Ascending aorta (tissue), 2 donors: ENCODE measurements at regions not wholly inside any gene's neighbourhood (a gene's known extent, or its start where the extent isn't known, plus 50 kb on each side); places are given as distances from the start of the nearest gene placed in this dataset.
"Not testable (repeated sequence)": the region's sequence is repeated elsewhere in the genome, so short reads cannot be mapped to it uniquely, and the experiment has no call there.

Experiments used
- DNase-seq, 2 donors: peaks; one replicate each; pipeline ENCODE4 v3.0.0-alpha.2; 2019; ENCODE audit warnings: low spot score in 2 of 2
- H3K27ac ChIP-seq, 2 donors: fragments of 200-600 bp; sonication (generic); one replicate each; pipeline ENCODE4 v1.5.1; 2016 to 2017; ENCODE audit warnings: mild to moderate bottlenecking in 1 of 2
- H3K27me3 ChIP-seq: fragments of 200-600 bp; sonication (generic); one replicate; pipeline ENCODE4 v1.5.1; 2017
- H3K36me3 ChIP-seq, 2 donors: fragments of 200-600 bp; sonication (generic); one replicate each; pipeline ENCODE4 v1.5.1; 2016
- H3K4me1 ChIP-seq, 2 donors: fragments of 200-600 bp; sonication (generic); one replicate each; pipeline ENCODE4 v1.5.1; 2016 to 2017; ENCODE audit warnings: mild to moderate bottlenecking in 1 of 2
- H3K4me3 ChIP-seq, 2 donors: fragments of 200-600 bp; sonication (generic); one replicate each; pipeline ENCODE4 v1.5.1; 2016 to 2017; ENCODE audit warnings: mild to moderate bottlenecking in 1 of 2
- H3K9me3 ChIP-seq, 2 donors: fragments of 200-600 bp; sonication (generic); one replicate each; pipeline ENCODE4 v1.5.1; 2016
- intact Hi-C: fragments of 100-400 bp; cut with DNase I; formaldehyde crosslinking; loops from one replicate; pipeline ENCODE4 v1.15.1; 2023
- TF ChIP-seq, protein P1 (sequence below), 3 experiments: fragments of 200-600 bp in 2 of 3; fragments of 450-650 bp in 1 of 3; sonication (generic) in 2 of 3; IDR thresholded peaks; one replicate each; pipeline ENCODE4 v1.5.1; 2016 to 2019; ENCODE audit warnings: antibody characterized with exemption in 3 of 3, mild to moderate bottlenecking in 1 of 3, moderate library complexity in 1 of 3

GRCh38 chr1:38657873-38658272 is 201.7 kb downstream of the RRAGC start:
- Histone ChIP-seq H3K4me1 (no peaks in the 10 kb centered on the region), H3K36me3 (no peaks in the 10 kb centered on the region), H3K27ac (no peak overlapping the region), H3K27me3 (no peaks in the 10 kb centered on the region), H3K9me3 (peaks cover 0 to 3% of the 10 kb centered on the region in 2 donors), H3K4me3 (no peak overlapping the region)
- intact Hi-C loops, result no loop called here
- TF ChIP-seq, protein P1, sequence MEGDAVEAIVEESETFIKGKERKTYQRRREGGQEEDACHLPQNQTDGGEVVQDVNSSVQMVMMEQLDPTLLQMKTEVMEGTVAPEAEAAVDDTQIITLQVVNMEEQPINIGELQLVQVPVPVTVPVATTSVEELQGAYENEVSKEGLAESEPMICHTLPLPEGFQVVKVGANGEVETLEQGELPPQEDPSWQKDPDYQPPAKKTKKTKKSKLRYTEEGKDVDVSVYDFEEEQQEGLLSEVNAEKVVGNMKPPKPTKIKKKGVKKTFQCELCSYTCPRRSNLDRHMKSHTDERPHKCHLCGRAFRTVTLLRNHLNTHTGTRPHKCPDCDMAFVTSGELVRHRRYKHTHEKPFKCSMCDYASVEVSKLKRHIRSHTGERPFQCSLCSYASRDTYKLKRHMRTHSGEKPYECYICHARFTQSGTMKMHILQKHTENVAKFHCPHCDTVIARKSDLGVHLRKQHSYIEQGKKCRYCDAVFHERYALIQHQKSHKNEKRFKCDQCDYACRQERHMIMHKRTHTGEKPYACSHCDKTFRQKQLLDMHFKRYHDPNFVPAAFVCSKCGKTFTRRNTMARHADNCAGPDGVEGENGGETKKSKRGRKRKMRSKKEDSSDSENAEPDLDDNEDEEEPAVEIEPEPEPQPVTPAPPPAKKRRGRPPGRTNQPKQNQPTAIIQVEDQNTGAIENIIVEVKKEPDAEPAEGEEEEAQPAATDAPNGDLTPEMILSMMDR (IDR thresholded peaks at IDR 0.05), result no peak
- DNase-seq, result no peak

DNA sequence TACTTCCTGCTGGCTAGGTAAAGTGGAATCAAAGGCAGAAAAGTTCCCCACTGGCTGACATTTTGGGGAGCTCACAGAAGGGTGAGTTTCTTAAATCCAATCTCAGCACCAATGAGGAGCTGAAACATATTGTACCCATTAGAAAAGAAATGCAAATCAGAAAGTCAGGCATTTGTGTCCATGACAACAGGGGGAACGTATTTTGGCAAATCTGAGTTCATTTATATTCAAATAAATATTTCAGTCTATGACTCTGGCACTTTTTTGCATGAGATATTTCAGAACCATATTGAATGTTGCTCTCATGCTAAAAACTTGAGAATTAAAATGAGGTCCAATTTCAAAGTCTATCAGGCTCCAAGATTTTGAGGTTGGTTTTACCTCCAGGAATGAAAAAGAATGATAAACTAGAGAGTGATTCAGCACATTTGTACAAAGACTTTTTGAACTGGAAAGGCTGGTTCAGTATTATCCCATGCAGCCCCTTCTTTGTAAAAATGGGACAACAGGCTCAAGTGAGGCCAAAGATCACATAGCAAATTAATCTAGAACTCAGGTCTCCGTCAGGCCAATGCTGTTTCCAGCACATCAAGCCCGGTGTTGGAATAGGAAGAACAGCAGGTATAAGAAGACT is 202.2 kb downstream of the RRAGC start:
- no peak for DNase-seq
- Histone ChIP-seq H3K36me3 (no peaks in the 10 kb centered on the region), H3K9me3 (peaks cover 0 to 3% of the 10 kb centered on the region in 2 donors), H3K4me1 (no peaks in the 10 kb centered on the region), H3K4me3 (no peak overlapping the region), H3K27me3 (no peaks in the 10 kb centered on the region), H3K27ac (no peak overlapping the region)
- intact Hi-C loops, result no loop called here
- TF ChIP-seq, protein P1 (IDR thresholded peaks at IDR 0.05), result no peak

DNA sequence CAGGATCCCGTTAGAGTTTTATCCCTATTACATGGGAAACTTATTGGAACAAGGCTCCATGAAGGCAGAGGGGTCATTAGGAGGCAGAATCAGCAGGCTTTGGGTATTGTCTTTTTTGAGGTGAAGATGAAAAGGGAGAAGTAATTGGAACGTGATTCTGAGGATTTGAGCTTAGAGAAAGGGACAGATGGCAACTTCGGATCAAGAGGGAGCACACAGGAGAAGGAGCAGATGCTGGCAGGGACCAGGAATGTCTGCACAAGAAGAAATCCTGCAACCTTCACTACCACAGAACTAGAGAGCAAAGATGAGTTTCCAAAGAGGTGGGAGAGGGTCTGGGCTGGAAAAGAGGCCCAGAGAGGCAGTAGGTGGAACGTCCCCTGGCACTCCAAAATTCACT is 202.8 kb downstream of the RRAGC start:
- Histone ChIP-seq H3K4me1 (no peaks in the 10 kb centered on the region), H3K9me3 (peaks cover 0 to 3% of the 10 kb centered on the region in 2 donors), H3K27me3 (no peaks in the 10 kb centered on the region), H3K27ac (no peak overlapping the region), H3K4me3 (no peak overlapping the region), H3K36me3 (no peaks in the 10 kb centered on the region)
- intact Hi-C loops, result no loop called here
- TF ChIP-seq, protein P1 (IDR thresholded peaks at IDR 0.05), result no peak
- no peak for DNase-seq

DNA sequence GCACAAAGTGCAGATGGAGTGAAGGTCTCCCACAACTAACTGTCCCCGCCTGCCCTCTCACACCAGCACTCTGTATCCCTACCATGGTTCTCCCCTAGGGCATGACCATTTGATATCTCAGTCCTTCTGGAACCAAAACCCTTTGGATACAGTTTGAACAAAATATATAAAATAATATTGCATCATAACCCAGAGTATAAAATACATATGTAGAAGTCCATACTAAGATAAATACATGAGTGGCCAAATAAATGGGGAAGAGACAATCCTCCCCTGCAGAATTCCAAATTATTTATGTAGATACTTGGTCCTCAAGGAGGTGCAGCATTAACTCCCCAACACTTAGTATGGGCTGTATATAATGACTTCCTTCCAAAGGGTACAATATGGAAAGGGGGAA is 207.4 kb downstream of the RRAGC start:
- intact Hi-C loops, result no loop called here
- no peak overlapping the region for H3K27ac ChIP-seq
- H3K4me3 ChIP-seq, result no peak overlapping the region
- no peaks in the 10 kb centered on the region for H3K9me3 ChIP-seq
- DNase-seq, result no peak
- no peaks in the 10 kb centered on the region for H3K27me3 ChIP-seq
- no peaks in the 10 kb centered on the region for H3K36me3 ChIP-seq
- TF ChIP-seq, protein P1 (IDR thresholded peaks at IDR 0.05), result no peak
- no peaks in the 10 kb centered on the region for H3K4me1 ChIP-seq

GRCh38 chr1:38651669-38652068 is 207.9 kb downstream of the RRAGC start:
- Histone ChIP-seq H3K9me3 (no peaks in the 10 kb centered on the region), H3K27ac (no peak overlapping the region), H3K27me3 (no peaks in the 10 kb centered on the region), H3K4me3 (no peak overlapping the region), H3K36me3 (no peaks in the 10 kb centered on the region), H3K4me1 (no peaks in the 10 kb centered on the region)
- TF ChIP-seq, protein P1 (IDR thresholded peaks at IDR 0.05), result no peak
- intact Hi-C loops, result no loop called here
- no peak for DNase-seq

DNA sequence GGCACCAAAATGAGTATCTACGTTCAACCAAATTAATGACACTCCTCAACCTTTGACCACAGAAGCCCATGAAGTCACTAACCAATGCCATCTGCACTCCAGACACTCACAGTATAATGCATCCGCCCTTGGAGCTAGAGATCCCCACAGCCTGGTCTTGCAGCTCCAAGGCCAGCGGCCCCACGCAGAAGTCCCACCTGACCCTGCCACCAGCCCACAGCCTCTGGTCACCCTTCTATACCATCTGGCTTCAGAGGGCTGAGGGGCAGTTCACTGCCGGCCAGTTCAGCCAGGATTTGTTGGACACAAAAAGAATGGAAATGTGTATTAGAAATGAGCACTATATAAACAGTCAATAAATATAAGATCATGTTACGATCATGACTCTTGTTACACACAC is 211.2 kb downstream of the RRAGC start:
- H3K4me3 ChIP-seq, result no peak overlapping the region
- TF ChIP-seq, protein P1 (IDR thresholded peaks at IDR 0.05), result no peak
- DNase-seq, result no peak
- no peaks in the 10 kb centered on the region for H3K27me3 ChIP-seq
- no peak overlapping the region for H3K27ac ChIP-seq
- intact Hi-C loops, result no loop called here
- no peaks in the 10 kb centered on the region for H3K4me1 ChIP-seq
- H3K36me3 ChIP-seq, result no peaks in the 10 kb centered on the region
- no peaks in the 10 kb centered on the region for H3K9me3 ChIP-seq

DNA sequence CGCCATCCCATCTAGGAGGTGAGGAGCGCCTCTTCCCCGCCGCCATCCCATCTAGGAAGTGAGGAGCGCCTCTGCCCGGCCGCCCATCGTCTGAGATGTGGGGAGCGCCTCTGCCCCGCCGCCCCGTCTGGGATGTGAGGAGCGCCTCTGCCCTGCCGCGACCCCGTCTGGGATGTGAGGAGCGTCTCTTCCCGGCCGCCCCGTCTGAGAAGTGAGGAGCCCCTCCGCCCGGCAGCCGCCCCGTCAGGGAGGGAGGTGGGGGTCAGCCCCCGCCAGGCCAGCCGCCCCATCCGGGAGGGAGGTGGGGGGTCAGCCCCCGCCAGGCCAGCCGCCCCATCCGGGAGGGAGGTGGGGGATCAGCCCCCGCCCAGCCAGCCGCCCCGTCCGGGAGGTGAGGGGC is 212.2 kb downstream of the RRAGC start:
- H3K9me3 ChIP-seq, DNase-seq, H3K36me3 ChIP-seq, H3K4me1 ChIP-seq, H3K4me3 ChIP-seq, H3K27ac ChIP-seq, intact Hi-C loops, H3K27me3 ChIP-seq: not testable (repeated sequence)
